NCI-H128 (cell line): ENCODE measurements at regions not wholly inside any gene's neighbourhood (a gene's known extent, or its start where the extent isn't known, plus 50 kb on each side); places are given as distances from the start of the nearest gene placed in this dataset.

ENCODE experiments used
- DNase-seq: peaks from one replicate; lab custom pipeline; 2025; ENCODE audit not compliant: unreplicated experiment; lab: John Stamatoyannopoulos, UW

- DNase-seq, result no peak
Observed at GRCh38 chr6:156166093-156166492, 611.1 kb upstream of the ARID1B start.

GRCh38 chr6:156164701-156165452 is 612.3 kb upstream of the ARID1B start:
- DNase-seq, result no peak

GRCh38 chr6:156163311-156163710 is 613.9 kb upstream of the ARID1B start:
- no peak for DNase-seq

GRCh38 chr6:156161471-156161870 is 615.7 kb upstream of the ARID1B start:
- DNase-seq, result no peak

- DNase-seq, result no peak
Observed at GRCh38 chr6:156160795-156161165, 616.4 kb upstream of the ARID1B start.

- no peak for DNase-seq
Observed at GRCh38 chr6:156160007-156160794, 617.0 kb upstream of the ARID1B start.

GRCh38 chr6:156154896-156155295 is 622.3 kb upstream of the ARID1B start:
- DNase-seq, result no peak

- DNase-seq, result no peak
Observed at GRCh38 chr6:156150391-156150790, 626.8 kb upstream of the ARID1B start.

GRCh38 chr6:156146891-156147290 is 630.3 kb upstream of the ARID1B start:
- DNase-seq, result peak; percentile 24

- DNase-seq, result no peak
Observed at GRCh38 chr6:156131221-156131903, 645.8 kb upstream of the ARID1B start.

- no peak for DNase-seq
Observed at GRCh38 chr6:156126535-156126934, 650.6 kb upstream of the ARID1B start.

- DNase-seq, result no peak
Observed at GRCh38 chr6:156125844-156126243, 651.3 kb upstream of the ARID1B start.

GRCh38 chr6:156123731-156124130 is 653.4 kb upstream of the ARID1B start:
- no peak for DNase-seq

GRCh38 chr6:156121973-156122372 is 655.2 kb upstream of the ARID1B start:
- DNase-seq, result no peak

- DNase-seq, result no peak
Observed at GRCh38 chr6:156114541-156114940, 658.9 kb upstream of the NOX3 start.

GRCh38 chr6:156113631-156114030 is 658.0 kb upstream of the NOX3 start:
- no peak for DNase-seq

- no peak for DNase-seq
Observed at GRCh38 chr6:156111913-156112312, 656.3 kb upstream of the NOX3 start.

- DNase-seq, result no peak
Observed at GRCh38 chr6:156110249-156110648, 654.6 kb upstream of the NOX3 start.

GRCh38 chr6:156109713-156110112 is 654.1 kb upstream of the NOX3 start:
- DNase-seq, result no peak

- DNase-seq, result no peak
Observed at GRCh38 chr6:156107624-156108101, 652.0 kb upstream of the NOX3 start.

- no peak for DNase-seq
Observed at GRCh38 chr6:156102129-156102528, 646.5 kb upstream of the NOX3 start.

GRCh38 chr6:156098839-156099238 is 643.2 kb upstream of the NOX3 start:
- DNase-seq, result no peak
